ENCODE measurements at regions not wholly inside any gene's neighbourhood (a gene's known extent, or its start where the extent isn't known, plus 50 kb on each side); places are given as distances from the start of the nearest gene placed in this dataset.

GRCh38 chr5:6177926-6178325, 200.4 kb downstream of the MED10 start:
- Histone ChIP-seq H3K27me3 (ENCODE audit: control insufficient read depth, insufficient read depth, low read length) (no peaks in the 10 kb centered on the region), H3K4me3 (ENCODE audit: low read length) (no peak overlapping the region), H3K4me1 (ENCODE audit: control insufficient read depth, insufficient read depth, low read length) (no peaks in the 10 kb centered on the region), H3K9me3 (replicated peaks; ENCODE audit: low read length) (no peaks in the 10 kb centered on the region), H3K9ac (ENCODE audit: low read depth, low read length) (no peak overlapping the region), H3K36me3 (ENCODE audit: insufficient read depth, low read length) (no peaks in the 10 kb centered on the region), H3K4me2 (ENCODE audit: low read length) (no peak overlapping the region)

DNA sequence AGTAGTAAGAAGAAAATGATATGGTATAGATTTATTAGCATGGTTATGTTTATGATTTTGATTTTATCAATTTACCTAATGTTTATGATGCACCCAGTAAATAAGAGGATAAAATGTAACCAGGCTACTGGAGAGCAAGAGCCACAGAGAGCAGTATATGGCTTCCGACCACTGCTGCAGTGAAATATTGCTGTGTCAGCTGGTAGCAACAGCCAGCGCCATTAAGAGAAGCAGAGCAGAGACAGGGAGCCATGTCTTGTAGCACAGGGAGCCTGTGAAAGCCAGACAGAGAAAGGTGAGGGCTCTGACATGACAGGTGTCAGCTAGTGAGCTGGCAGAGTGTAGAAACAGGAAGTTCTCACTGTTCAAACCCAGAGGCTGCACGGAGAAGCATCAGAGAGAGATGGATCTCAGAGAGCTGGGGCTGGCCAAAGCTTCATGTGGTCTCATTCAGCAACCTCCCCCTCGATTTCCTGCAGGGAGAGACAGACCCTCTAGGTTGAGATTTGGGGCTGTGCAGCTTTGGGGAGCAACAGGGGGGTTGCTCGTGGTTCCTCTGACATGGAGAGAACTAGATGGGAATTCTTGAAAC, 202.1 kb downstream of the MED10 start:
- no peaks in the 10 kb centered on the region for H3K9me3 ChIP-seq (replicated peaks; ENCODE audit: low read length)
- no peak overlapping the region for H3K4me2 ChIP-seq (ENCODE audit: low read length)
- no peaks in the 10 kb centered on the region for H3K36me3 ChIP-seq (ENCODE audit: insufficient read depth, low read length)
- no peaks in the 10 kb centered on the region for H3K27me3 ChIP-seq (ENCODE audit: control insufficient read depth, insufficient read depth, low read length)
- H3K9ac ChIP-seq (ENCODE audit: low read depth, low read length) = no peak overlapping the region
- H3K4me3 ChIP-seq (ENCODE audit: low read length) = no peak overlapping the region
- no peaks in the 10 kb centered on the region for H3K4me1 ChIP-seq (ENCODE audit: control insufficient read depth, insufficient read depth, low read length)

GRCh38 chr5:6175172-6175854, 203.0 kb downstream of the MED10 start:
- H3K9me3 ChIP-seq (replicated peaks; ENCODE audit: low read length) = no peaks in the 10 kb centered on the region
- no peak overlapping the region for H3K9ac ChIP-seq (ENCODE audit: low read depth, low read length)
- peaks cover 3% of the 10 kb centered on the region for H3K27me3 ChIP-seq (ENCODE audit: control insufficient read depth, insufficient read depth, low read length)
- H3K4me3 ChIP-seq (ENCODE audit: low read length) = no peak overlapping the region
- H3K4me2 ChIP-seq (ENCODE audit: low read length) = no peak overlapping the region
- no peaks in the 10 kb centered on the region for H3K36me3 ChIP-seq (ENCODE audit: insufficient read depth, low read length)
- no peaks in the 10 kb centered on the region for H3K4me1 ChIP-seq (ENCODE audit: control insufficient read depth, insufficient read depth, low read length)

DNA sequence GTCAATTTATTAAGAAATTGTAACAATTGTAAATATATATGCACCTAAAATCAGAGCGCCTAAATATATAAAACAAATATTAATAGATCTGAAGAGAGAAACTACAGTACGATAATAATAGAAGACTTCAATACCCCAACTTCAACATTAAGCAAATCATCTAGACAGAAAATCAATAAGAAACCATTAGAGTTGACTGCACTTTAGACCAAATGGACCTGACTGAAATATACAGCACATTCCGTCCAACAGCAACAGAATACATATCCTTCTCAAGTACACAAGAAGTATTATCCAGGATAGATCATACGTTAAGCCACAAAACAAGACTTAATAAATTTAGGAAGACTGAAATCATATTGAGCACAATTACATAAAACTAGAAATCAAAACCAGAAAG, 208.7 kb downstream of the MED10 start:
- no peak overlapping the region for H3K9ac ChIP-seq (ENCODE audit: low read depth, low read length)
- H3K9me3 ChIP-seq (replicated peaks; ENCODE audit: low read length) = no peaks in the 10 kb centered on the region
- H3K27me3 ChIP-seq (ENCODE audit: control insufficient read depth, insufficient read depth, low read length) = peaks cover 3% of the 10 kb centered on the region
- H3K4me3 ChIP-seq (ENCODE audit: low read length) = no peak overlapping the region
- no peak overlapping the region for H3K4me2 ChIP-seq (ENCODE audit: low read length)
- no peaks in the 10 kb centered on the region for H3K4me1 ChIP-seq (ENCODE audit: control insufficient read depth, insufficient read depth, low read length)
- H3K36me3 ChIP-seq (ENCODE audit: insufficient read depth, low read length) = no peaks in the 10 kb centered on the region

DNA sequence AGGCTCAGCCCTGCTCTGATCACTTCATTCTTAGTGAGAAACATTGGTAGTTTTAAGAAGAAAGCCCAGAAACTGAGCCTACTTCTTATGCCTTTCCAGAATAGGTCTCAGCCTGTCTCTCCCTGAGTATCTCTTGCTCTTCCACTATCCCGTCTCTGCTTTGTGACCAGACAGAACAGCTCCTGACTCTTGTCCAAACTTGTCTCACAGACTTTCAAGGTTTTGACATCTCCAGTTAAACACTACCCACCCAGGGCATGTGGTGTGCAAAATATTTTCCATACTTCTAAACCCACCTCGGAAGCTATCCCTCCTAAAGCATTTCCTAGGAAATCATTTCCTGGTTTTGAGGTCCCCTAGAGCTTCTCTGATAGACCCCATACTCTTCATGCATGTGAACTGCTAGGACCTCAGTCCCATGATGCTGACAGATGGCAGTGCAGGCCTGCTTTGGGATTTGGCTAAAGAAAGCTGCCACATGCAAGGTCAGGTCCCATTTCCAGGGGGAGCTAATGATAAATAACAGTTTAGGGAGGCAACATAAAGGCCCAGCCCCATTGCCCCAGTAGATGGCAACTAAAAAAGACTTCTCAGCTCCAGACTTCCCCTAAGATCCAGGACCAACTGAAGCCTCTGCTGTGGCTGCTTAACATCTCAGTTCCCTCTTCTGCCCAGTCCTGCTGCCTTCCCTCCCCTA, 211.5 kb downstream of the MED10 start:
- no peaks in the 10 kb centered on the region for H3K36me3 ChIP-seq (ENCODE audit: insufficient read depth, low read length)
- no peak overlapping the region for H3K4me2 ChIP-seq (ENCODE audit: low read length)
- no peak overlapping the region for H3K4me3 ChIP-seq (ENCODE audit: low read length)
- H3K27me3 ChIP-seq (ENCODE audit: control insufficient read depth, insufficient read depth, low read length) = peaks cover 3% of the 10 kb centered on the region
- no peaks in the 10 kb centered on the region for H3K9me3 ChIP-seq (replicated peaks; ENCODE audit: low read length)
- H3K4me1 ChIP-seq (ENCODE audit: control insufficient read depth, insufficient read depth, low read length) = no peaks in the 10 kb centered on the region
- H3K9ac ChIP-seq (ENCODE audit: low read depth, low read length) = no peak overlapping the region

DNA sequence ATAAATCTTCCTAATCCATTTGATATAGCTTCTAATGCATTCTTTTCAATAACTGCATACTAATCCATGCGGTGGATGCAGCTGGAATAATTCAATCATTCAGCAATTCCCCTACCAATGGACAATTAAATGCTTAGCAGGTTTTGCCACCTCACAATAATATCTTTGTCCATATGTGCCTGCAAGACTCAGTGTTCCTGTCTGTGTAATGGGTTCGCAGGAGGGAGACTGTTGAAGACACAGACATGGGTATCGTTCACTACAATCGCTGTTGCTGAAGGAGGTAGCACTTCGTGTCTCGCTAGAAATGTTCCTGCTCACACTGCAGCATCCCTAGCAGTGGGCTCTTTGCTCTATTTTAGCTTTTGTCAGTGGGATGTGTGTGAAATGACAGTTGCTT, 214.4 kb downstream of the MED10 start:
- Histone ChIP-seq H3K27me3 (ENCODE audit: control insufficient read depth, insufficient read depth, low read length) (no peaks in the 10 kb centered on the region), H3K4me3 (ENCODE audit: low read length) (no peak overlapping the region), H3K36me3 (ENCODE audit: insufficient read depth, low read length) (no peaks in the 10 kb centered on the region), H3K4me2 (ENCODE audit: low read length) (no peak overlapping the region), H3K9me3 (replicated peaks; ENCODE audit: low read length) (no peaks in the 10 kb centered on the region), H3K9ac (ENCODE audit: low read depth, low read length) (no peak overlapping the region), H3K4me1 (ENCODE audit: control insufficient read depth, insufficient read depth, low read length) (peaks cover 12% of the 10 kb centered on the region)

DNA sequence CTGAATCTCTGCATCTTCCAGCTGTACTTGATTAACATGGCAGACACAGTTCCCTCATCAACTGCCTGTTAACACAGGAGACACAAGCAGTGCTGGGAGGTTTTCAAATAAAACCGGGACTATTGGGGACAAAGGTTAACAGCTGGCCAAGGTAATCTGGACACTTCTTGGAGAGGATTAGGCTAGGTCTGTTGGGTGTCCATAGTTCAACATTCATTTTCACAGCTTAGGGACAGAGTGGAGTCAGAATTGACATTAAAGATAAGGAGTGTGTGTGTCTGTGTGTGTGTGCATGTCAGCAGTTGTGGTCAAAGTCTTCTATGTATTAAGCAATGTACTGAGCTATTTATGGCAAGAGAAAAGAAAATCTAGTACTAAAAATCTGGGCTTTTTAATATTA, 216.2 kb downstream of the MED10 start:
- Histone ChIP-seq H3K4me3 (ENCODE audit: low read length) (no peak overlapping the region), H3K4me1 (ENCODE audit: control insufficient read depth, insufficient read depth, low read length) (peaks cover 18% of the 10 kb centered on the region), H3K9ac (ENCODE audit: low read depth, low read length) (no peak overlapping the region), H3K4me2 (ENCODE audit: low read length) (no peak overlapping the region), H3K9me3 (replicated peaks; ENCODE audit: low read length) (no peaks in the 10 kb centered on the region), H3K36me3 (ENCODE audit: insufficient read depth, low read length) (no peaks in the 10 kb centered on the region), H3K27me3 (ENCODE audit: control insufficient read depth, insufficient read depth, low read length) (no peaks in the 10 kb centered on the region)

GRCh38 chr5:6161257-6161656, 217.1 kb downstream of the MED10 start:
- no peak overlapping the region for H3K4me2 ChIP-seq (ENCODE audit: low read length)
- no peak overlapping the region for H3K4me3 ChIP-seq (ENCODE audit: low read length)
- peaks cover 18% of the 10 kb centered on the region for H3K4me1 ChIP-seq (ENCODE audit: control insufficient read depth, insufficient read depth, low read length)
- H3K9me3 ChIP-seq (replicated peaks; ENCODE audit: low read length) = no peaks in the 10 kb centered on the region
- H3K27me3 ChIP-seq (ENCODE audit: control insufficient read depth, insufficient read depth, low read length) = no peaks in the 10 kb centered on the region
- no peaks in the 10 kb centered on the region for H3K36me3 ChIP-seq (ENCODE audit: insufficient read depth, low read length)
- no peak overlapping the region for H3K9ac ChIP-seq (ENCODE audit: low read depth, low read length)

DNA sequence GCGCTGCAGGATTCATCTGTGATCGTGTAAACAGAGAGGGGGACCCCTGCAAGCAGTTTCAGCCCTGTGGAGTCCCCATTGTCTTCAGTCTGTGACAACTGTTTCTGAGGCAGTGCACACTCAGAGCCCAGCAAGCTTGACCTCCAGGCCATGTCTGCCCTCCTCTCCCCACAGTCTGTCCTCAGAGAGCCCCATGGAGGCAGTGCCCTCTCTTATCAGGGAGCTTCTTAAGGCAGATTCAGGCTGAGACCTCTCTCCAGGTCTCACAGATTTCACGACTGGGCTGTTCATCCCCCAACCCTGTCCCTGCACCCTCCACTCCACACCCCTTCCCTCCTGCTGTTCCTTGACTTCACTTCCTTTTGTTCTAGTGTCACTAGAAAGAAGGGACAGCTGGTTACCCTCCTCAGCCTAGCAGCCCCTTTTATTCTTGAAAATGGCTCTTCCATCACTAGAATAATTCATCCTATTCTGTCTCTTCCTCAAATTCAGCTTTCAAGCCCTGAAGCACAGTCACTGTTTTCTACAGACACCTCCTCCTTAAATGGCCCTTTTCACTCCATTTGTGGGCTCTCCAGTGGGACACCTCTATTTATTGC, 218.4 kb downstream of the MED10 start:
- Histone ChIP-seq H3K4me2 (ENCODE audit: low read length) (peak overlapping the region; percentile 66), H3K4me3 (ENCODE audit: low read length) (peak overlapping the region; percentile 8), H3K27me3 (ENCODE audit: control insufficient read depth, insufficient read depth, low read length) (no peaks in the 10 kb centered on the region), H3K9me3 (replicated peaks; ENCODE audit: low read length) (no peaks in the 10 kb centered on the region), H3K36me3 (ENCODE audit: insufficient read depth, low read length) (no peaks in the 10 kb centered on the region), H3K4me1 (ENCODE audit: control insufficient read depth, insufficient read depth, low read length) (peaks cover 18% of the 10 kb centered on the region), H3K9ac (ENCODE audit: low read depth, low read length) (peak overlapping the region; percentile 64)

DNA sequence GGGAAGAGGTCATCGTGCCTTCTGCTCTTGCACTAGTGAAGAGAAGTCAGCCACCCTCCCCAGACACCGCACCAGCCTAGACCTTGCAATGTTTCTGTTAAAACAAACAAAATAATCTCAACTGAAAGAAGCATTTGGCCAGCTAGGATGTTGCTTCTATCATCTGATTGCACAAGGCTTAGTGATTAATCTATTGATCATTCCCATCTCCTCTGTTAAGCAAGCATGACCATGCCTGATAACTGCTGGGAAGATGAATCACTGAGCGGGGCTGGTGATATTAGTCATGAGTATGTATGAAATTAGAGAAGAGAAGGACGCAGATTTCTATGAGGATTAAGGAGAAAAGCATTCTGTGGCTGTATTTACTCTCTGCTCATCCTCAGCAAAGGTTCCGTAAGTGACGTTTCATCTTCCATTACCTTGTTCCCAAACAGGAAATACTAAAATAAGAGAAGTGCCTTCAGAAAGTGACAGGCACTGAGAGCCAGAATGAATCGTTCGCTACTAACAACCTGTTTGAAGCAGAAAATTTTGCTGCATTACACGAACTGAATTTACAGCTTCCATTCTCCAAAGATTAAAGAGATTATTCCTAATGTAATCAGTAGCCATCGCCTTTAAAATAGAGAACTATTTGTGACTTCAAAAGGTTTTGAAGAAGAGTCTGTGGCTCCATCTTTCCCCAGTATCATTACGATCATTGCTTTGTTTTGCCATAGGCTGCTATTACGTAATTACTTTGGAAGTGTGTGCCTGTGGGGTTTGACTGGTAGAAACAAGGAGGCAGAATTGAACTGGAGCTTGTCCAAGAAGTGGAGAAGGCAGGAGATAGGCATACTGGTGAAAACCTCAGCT, 219.1 kb downstream of the MED10 start:
- peak overlapping the region; percentile 8 for H3K4me3 ChIP-seq (ENCODE audit: low read length)

GRCh38 chr5:6154216-6154615, 224.1 kb downstream of the MED10 start:
- Histone ChIP-seq H3K4me2 (ENCODE audit: low read length) (no peak overlapping the region), H3K27me3 (ENCODE audit: control insufficient read depth, insufficient read depth, low read length) (no peaks in the 10 kb centered on the region), H3K4me3 (ENCODE audit: low read length) (no peak overlapping the region), H3K9ac (ENCODE audit: low read depth, low read length) (no peak overlapping the region), H3K4me1 (ENCODE audit: control insufficient read depth, insufficient read depth, low read length) (peaks cover 6% of the 10 kb centered on the region), H3K9me3 (replicated peaks; ENCODE audit: low read length) (no peaks in the 10 kb centered on the region), H3K36me3 (ENCODE audit: insufficient read depth, low read length) (no peaks in the 10 kb centered on the region)

More for the DNA sequence above, 219.1 kb downstream of the MED10 start:
- Histone ChIP-seq H3K4me1 (ENCODE audit: control insufficient read depth, insufficient read depth, low read length) (peaks cover 18% of the 10 kb centered on the region), H3K4me2 (ENCODE audit: low read length) (peak overlapping the region; percentile 66), H3K9me3 (replicated peaks; ENCODE audit: low read length) (no peaks in the 10 kb centered on the region), H3K27me3 (ENCODE audit: control insufficient read depth, insufficient read depth, low read length) (no peaks in the 10 kb centered on the region), H3K36me3 (ENCODE audit: insufficient read depth, low read length) (no peaks in the 10 kb centered on the region), H3K9ac (ENCODE audit: low read depth, low read length) (peak overlapping the region; percentile 64)
